BE2C (cell line): ENCODE measurements at regions not wholly inside any gene's neighbourhood (a gene's known extent, or its start where the extent isn't known, plus 50 kb on each side); places are given as distances from the start of the nearest gene placed in this dataset.

Experiments used
- DNase-seq: peaks from one replicate; pipeline ENCODE4 v3.0.0-alpha.2; 2020
- H3K27me3 ChIP-seq: fragments of 250-450 bp; sonication (Bioruptor Pico); 2 replicates; pipeline ENCODE4 v1.5.1; 2020; ENCODE audit warnings: mild to moderate bottlenecking
- H3K36me3 ChIP-seq: fragments of 250-450 bp; sonication (Bioruptor Pico); 2 replicates; pipeline ENCODE4 v1.5.1; 2020; ENCODE audit warnings: mild to moderate bottlenecking
- H3K4me1 ChIP-seq: fragments of 250-450 bp; sonication (Bioruptor Pico); 2 replicates; pipeline ENCODE4 v1.5.1; 2020
- H3K4me3 ChIP-seq: 2 replicates; pipeline ENCODE4 v1.5.1; 2011; ENCODE audit warnings: low read depth, low read length
- H3K9me3 ChIP-seq: fragments of 250-450 bp; sonication (Bioruptor Pico); 2 replicates; pipeline ENCODE4 v1.5.1; 2020
- TF ChIP-seq, protein P1 (sequence below): IDR thresholded peaks from 2 replicates; pipeline ENCODE4 v1.5.1; 2012; ENCODE audit warnings: mild to moderate bottlenecking, low read depth, low read length

DNA sequence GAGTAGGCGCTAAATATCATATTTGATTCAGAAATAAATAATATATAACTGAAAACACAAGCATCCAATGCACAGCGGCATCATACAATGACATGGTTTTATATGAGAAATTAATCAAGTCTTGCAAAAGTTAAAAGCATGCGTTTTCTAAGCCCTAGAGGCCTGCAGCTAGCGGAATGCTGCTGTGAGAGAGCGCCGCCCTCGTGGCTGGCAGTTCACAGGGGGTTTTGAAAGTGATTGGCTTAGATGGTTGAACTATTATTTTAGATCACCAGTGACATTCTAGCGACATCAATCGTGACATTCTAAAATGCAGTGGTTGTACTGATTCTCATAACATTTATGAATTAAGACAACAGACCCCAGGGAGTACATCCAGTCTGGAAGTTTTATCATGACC is 235.2 kb upstream of the MGMT start:
- no peak for DNase-seq
- no peaks in the 10 kb centered on the region for H3K9me3 ChIP-seq

DNA sequence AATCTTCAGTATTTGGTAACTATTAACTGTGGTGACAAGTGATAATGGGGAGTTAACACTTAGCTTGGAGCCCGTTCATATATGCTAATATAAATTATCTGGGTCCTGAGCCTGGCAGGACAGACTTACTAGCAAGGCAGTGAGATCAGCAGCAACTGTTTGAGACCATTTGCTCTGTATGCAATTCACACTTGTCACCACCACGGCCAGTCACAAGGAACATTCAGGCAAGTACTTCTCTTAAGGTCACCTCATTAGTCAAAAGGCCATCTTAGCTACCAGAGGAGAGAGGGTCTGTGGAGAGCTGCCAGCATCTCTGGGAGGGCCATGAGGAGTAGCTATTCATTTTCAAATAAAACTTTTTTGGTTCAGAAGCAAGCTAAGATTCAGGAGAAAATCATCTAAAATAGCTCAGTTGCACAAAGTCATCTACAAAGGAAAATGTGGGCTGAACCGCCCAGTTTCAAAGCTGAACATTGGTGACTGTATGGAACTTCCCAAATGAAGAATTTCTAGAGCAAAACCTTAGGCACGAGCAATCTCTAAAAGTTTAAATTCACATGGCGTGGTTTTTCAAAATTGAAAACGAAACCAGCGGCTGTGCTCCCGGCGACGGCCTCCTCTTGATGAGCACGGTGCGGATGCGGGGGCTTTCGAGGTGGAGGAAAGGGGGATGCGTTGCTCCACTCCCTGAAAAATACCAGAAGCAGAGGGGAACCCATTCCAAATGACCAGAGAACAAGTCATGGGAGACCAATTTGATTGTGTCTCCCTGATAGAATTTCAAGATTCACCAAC is 233.5 kb upstream of the MGMT start:
- H3K27me3 ChIP-seq: no peaks in the 10 kb centered on the region
- H3K9me3 ChIP-seq: no peaks in the 10 kb centered on the region
- H3K4me1 ChIP-seq: no peaks in the 10 kb centered on the region
- DNase-seq: no peak
- H3K4me3 ChIP-seq: no peak overlapping the region
- TF ChIP-seq, protein P1, sequence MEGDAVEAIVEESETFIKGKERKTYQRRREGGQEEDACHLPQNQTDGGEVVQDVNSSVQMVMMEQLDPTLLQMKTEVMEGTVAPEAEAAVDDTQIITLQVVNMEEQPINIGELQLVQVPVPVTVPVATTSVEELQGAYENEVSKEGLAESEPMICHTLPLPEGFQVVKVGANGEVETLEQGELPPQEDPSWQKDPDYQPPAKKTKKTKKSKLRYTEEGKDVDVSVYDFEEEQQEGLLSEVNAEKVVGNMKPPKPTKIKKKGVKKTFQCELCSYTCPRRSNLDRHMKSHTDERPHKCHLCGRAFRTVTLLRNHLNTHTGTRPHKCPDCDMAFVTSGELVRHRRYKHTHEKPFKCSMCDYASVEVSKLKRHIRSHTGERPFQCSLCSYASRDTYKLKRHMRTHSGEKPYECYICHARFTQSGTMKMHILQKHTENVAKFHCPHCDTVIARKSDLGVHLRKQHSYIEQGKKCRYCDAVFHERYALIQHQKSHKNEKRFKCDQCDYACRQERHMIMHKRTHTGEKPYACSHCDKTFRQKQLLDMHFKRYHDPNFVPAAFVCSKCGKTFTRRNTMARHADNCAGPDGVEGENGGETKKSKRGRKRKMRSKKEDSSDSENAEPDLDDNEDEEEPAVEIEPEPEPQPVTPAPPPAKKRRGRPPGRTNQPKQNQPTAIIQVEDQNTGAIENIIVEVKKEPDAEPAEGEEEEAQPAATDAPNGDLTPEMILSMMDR: no peak
- H3K36me3 ChIP-seq: no peaks in the 10 kb centered on the region

More for the DNA sequence above, 235.2 kb upstream of the MGMT start:
- Histone ChIP-seq H3K4me3 (no peak overlapping the region), H3K4me1 (no peaks in the 10 kb centered on the region), H3K27me3 (no peaks in the 10 kb centered on the region), H3K36me3 (no peaks in the 10 kb centered on the region)
- TF ChIP-seq, protein P1: no peak

DNA sequence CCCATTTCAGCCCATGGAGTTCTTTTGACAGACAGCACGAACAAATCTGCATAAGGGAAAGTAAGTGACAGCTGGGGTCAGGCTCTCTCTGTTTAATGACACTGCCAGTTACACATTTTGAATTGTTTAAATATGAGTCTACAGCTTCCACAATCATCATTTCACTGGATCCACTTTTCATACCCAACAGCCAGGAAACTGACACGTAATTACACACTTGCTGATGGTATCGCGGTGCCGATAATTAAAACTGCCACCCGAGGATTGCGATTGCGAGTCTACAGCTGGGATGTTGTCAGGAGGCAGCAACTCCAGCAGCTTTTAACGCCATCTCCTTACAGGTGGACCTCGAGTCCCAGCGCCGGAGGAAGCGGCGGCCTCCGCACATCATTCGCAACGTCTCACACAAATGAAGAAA is 230.8 kb upstream of the MGMT start:
- DNase-seq: no peak
- Histone ChIP-seq H3K36me3 (no peaks in the 10 kb centered on the region), H3K4me1 (no peaks in the 10 kb centered on the region), H3K4me3 (no peak overlapping the region), H3K27me3 (no peaks in the 10 kb centered on the region), H3K9me3 (no peaks in the 10 kb centered on the region)
- TF ChIP-seq, protein P1: no peak

DNA sequence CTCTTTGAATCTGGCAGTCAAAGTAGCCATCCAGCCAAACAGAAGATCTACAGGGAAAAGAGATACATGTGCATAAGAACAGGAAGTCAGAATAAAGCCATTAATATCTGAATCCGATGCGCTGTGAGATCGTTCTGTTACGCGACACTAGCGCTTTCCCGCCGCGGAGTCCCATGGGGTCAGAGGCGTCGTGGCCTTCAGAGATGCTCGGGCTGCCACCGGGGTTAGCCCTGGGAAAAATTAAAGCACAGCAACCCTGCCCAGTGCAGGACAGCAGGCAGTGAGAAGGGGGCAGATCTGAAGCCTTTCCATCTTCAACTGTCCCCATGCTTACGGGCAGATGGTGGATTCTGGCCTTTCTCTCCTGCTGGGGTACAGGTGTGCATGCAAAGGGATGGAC is 225.6 kb upstream of the MGMT start:
- no peaks in the 10 kb centered on the region for H3K27me3 ChIP-seq
- TF ChIP-seq, protein P1: no peak
- H3K36me3 ChIP-seq: no peaks in the 10 kb centered on the region
- DNase-seq: no peak
- no peak overlapping the region for H3K4me3 ChIP-seq
- no peaks in the 10 kb centered on the region for H3K9me3 ChIP-seq
- H3K4me1 ChIP-seq: no peaks in the 10 kb centered on the region

DNA sequence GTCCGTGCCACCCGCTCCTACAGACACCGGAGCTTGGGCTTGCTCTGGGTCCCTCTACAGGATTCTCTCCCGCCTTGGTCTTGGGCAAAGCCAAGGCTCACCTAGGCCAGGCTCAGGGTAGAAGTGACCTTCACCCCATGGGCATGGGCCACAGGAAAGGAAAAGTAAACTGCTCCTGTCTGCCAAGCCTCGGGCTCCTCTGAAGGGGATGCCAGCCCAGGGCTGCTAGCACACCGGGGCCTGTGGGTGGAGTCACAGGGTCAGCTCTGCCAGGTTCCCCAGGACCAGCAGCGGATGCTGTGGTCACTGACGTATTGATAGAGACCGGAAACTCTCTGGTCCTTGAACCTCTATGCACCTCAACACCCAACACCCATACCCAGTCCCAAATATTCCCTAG is 222.7 kb upstream of the MGMT start:
- no peaks in the 10 kb centered on the region for H3K4me1 ChIP-seq
- no peaks in the 10 kb centered on the region for H3K9me3 ChIP-seq
- DNase-seq: no peak
- H3K36me3 ChIP-seq: no peaks in the 10 kb centered on the region
- no peaks in the 10 kb centered on the region for H3K27me3 ChIP-seq
- TF ChIP-seq, protein P1: no peak
- H3K4me3 ChIP-seq: no peak overlapping the region

DNA sequence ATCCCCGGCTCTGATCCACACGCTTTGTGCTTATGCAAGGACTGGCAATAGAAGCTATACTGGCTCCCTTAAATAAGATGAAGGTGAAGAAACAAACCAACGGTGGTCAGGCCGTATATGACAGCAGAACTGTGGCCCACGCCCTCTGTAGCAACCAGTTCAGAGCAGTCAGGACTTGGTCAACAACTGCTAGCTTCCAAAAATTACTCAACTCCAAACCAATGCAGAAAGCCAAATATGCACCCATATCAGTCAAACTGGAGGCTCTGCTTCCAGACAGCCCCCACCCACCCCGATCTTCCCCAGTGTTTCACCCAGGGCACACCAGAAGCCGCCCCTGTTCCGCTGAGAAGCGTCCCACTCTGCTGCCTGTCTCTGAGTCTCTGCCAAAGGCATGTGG is 222.3 kb upstream of the MGMT start:
- H3K9me3 ChIP-seq: no peaks in the 10 kb centered on the region
- no peaks in the 10 kb centered on the region for H3K36me3 ChIP-seq
- H3K27me3 ChIP-seq: no peaks in the 10 kb centered on the region
- H3K4me3 ChIP-seq: no peak overlapping the region
- no peaks in the 10 kb centered on the region for H3K4me1 ChIP-seq
- TF ChIP-seq, protein P1: no peak
- no peak for DNase-seq
